ENCODE measurements at regions not wholly inside any gene's neighbourhood (a gene's known extent, or its start where the extent isn't known, plus 50 kb on each side); places are given as distances from the start of the nearest gene placed in this dataset.

GRCh38 chr1:10916311-10916710 lies 96.1 kb upstream of the TARDBP start:
- Histone ChIP-seq H3K9ac (ENCODE audit: control insufficient read depth, insufficient read depth, low read length) (no peak overlapping the region), H3K79me2 (ENCODE audit: control insufficient read depth, insufficient read depth, low read length) (no peaks in the 10 kb centered on the region), H2AFZ (ENCODE audit: control insufficient read depth, low read depth, low read length) (no peak overlapping the region), H3K4me3 (no peak overlapping the region), H3K27me3 (replicated peaks in 1 of 2; ENCODE audit: control insufficient read depth in 2 of 2, insufficient read depth in 2 of 2, low read length in 1 of 2) (no peaks in the 10 kb centered on the region; a peak in 2 of 4 replicates), H4K20me1 (ENCODE audit: control insufficient read depth, insufficient read depth) (no peaks in the 10 kb centered on the region), H3K4me2 (ENCODE audit: control insufficient read depth, insufficient read depth) (no peak overlapping the region), H3K36me3 (ENCODE audit: control insufficient read depth in 2 of 2, insufficient read depth in 2 of 2, low read length in 1 of 2) (no peaks in the 10 kb centered on the region), H3K27ac (ENCODE audit: control insufficient read depth, insufficient read depth) (no peak overlapping the region), H3K4me1 (ENCODE audit: control insufficient read depth, insufficient read depth, low read length) (no peaks in the 10 kb centered on the region), H3K9me3 (replicated peaks; ENCODE audit: control insufficient read depth, insufficient read depth, low read length) (no peaks in the 10 kb centered on the region)
- FAIRE-seq: no peak
- ATAC-seq: no peak
- CTCF ChIA-PET: no interaction called here
- BruUV-seq (replicated peaks): no TSS peak
- in situ Hi-C loops (cut with MboI): no loop called here
- SMC1A ChIA-PET (ENCODE audit: uncharacterized antibody, unreplicated experiment): no interaction called here
- no peak for TF ChIP-seq MXI1 (IDR thresholded peaks at IDR 0.05; ENCODE audit: low read depth, low read length)
- TF ChIP-seq RAD21 (IDR thresholded peaks at IDR 0.05; ENCODE audit: insufficient read depth, low read depth, low read length): no peak
- TF ChIP-seq TAF1 (IDR thresholded peaks at IDR 0.05; ENCODE audit: borderline replicate concordance, low read depth, low read length): no peak
- no peak for TF ChIP-seq MYB (IDR thresholded peaks at IDR 0.05; ENCODE audit: borderline replicate concordance, low read depth, low read length)
- intact Hi-C loops (cut with micrococcal nuclease; ENCODE audit: unreplicated experiment): no loop called here
- RAD21 ChIA-PET (ENCODE audit: unreplicated experiment): no interaction called here
- no peak for DNase-seq (ENCODE audit: low read depth, low spot score)
- 25% methylated on average over 5 of the region's 5 CpGs for WGBS (ENCODE audit: insufficient coverage, insufficient replicate concordance, low lambda C conversion rate, missing lambda C conversion rate)
- POLR2A ChIA-PET: no interaction called here

- intact Hi-C loops (cut with micrococcal nuclease; ENCODE audit: unreplicated experiment) (no loop called here), in situ Hi-C loops (cut with MboI) (no loop called here)
- Histone ChIP-seq H3K9me3 (replicated peaks; ENCODE audit: control insufficient read depth, insufficient read depth, low read length) (no peaks in the 10 kb centered on the region), H3K9ac (ENCODE audit: control insufficient read depth, insufficient read depth, low read length) (no peak overlapping the region), H3K4me1 (ENCODE audit: control insufficient read depth, insufficient read depth, low read length) (no peaks in the 10 kb centered on the region), H3K4me3 (no peak overlapping the region), H3K27ac (ENCODE audit: control insufficient read depth, insufficient read depth) (no peak overlapping the region), H3K4me2 (ENCODE audit: control insufficient read depth, insufficient read depth) (no peak overlapping the region), H3K27me3 (replicated peaks in 1 of 2; ENCODE audit: control insufficient read depth in 2 of 2, insufficient read depth in 2 of 2, low read length in 1 of 2) (no peaks in the 10 kb centered on the region; a peak in 2 of 4 replicates), H3K36me3 (ENCODE audit: control insufficient read depth in 2 of 2, insufficient read depth in 2 of 2, low read length in 1 of 2) (no peaks in the 10 kb centered on the region), H2AFZ (ENCODE audit: control insufficient read depth, low read depth, low read length) (no peak overlapping the region), H4K20me1 (ENCODE audit: control insufficient read depth, insufficient read depth) (no peaks in the 10 kb centered on the region), H3K79me2 (ENCODE audit: control insufficient read depth, insufficient read depth, low read length) (no peaks in the 10 kb centered on the region)
- POLR2A ChIA-PET: interaction anchor here (0.7 kb wide), 1 partner anchor 80 kb away, joined by 4 read pairs; no protein-coding TSS in a partner anchor
- CTCF ChIA-PET: interaction anchor here (1.6 kb wide), 1 partner anchor 411 kb away, joined by 4 read pairs; no protein-coding TSS in a partner anchor
- 56% methylated on average over 10 of the region's 10 CpGs for WGBS (ENCODE audit: insufficient coverage, insufficient replicate concordance, low lambda C conversion rate, missing lambda C conversion rate)
- no peak for ATAC-seq
- no peak for DNase-seq (ENCODE audit: low read depth, low spot score)
- FAIRE-seq: no peak
- no TSS peak for BruUV-seq (replicated peaks)
- SMC1A ChIA-PET (ENCODE audit: uncharacterized antibody, unreplicated experiment): no interaction called here
- RAD21 ChIA-PET (ENCODE audit: unreplicated experiment): no interaction called here
- TF ChIP-seq JUNB (IDR thresholded peaks at IDR 0.05) (no peak), PAX8 (IDR thresholded peaks at IDR 0.05) (no peak), SMC3 (IDR thresholded peaks at IDR 0.05; ENCODE audit: borderline replicate concordance, low read length) (no peak), ZBTB33 (IDR thresholded peaks at IDR 0.05) (no peak), ZNF622 (IDR thresholded peaks at IDR 0.05) (no peak), REST (IDR thresholded peaks at IDR 0.05; ENCODE audit: low read depth, low read length) (no peak), MTA2 (IDR thresholded peaks at IDR 0.05; ENCODE audit: low read depth) (no peak), IKZF2 (IDR thresholded peaks at IDR 0.05) (no peak), NFYB (IDR thresholded peaks at IDR 0.05; ENCODE audit: insufficient read depth, low read depth, low read length) (no peak), ZNF274 (IDR thresholded peaks at IDR 0.05; ENCODE audit: insufficient read depth, insufficient read length) (no peak), POLR2AphosphoS5 (IDR thresholded peaks at IDR 0.05; ENCODE audit: low read length) (no peak), STAT1 (conservative IDR thresholded peaks at IDR 0.05) (no peak)
Observed at GRCh38 chr1:10916991-10917390, 95.5 kb upstream of the TARDBP start.

Data from GM12878 (cell line).